ENCODE measurements at regions not wholly inside any gene's neighbourhood (a gene's known extent, or its start where the extent isn't known, plus 50 kb on each side); places are given as distances from the start of the nearest gene placed in this dataset.

- TF ChIP-seq EZH2 (IDR thresholded peaks at IDR 0.05; ENCODE audit: borderline replicate concordance, low read depth, low read length, severe bottlenecking) (no peak), CTCF (IDR thresholded peaks at IDR 0.05; ENCODE audit: extremely low read depth in 1 of 2, insufficient read depth in 1 of 2, low read depth in 1 of 2, low read length in 2 of 2) (no peak), POLR2AphosphoS5 (IDR thresholded peaks at IDR 0.05; ENCODE audit: insufficient read depth, low read depth, low read length) (no peak), GATA2 (IDR thresholded peaks at IDR 0.05; ENCODE audit: insufficient read depth, insufficient read length, low read depth, low read length) (no peak)
Observed at GRCh38 chr5:68074048-68074632, 141.4 kb upstream of the PIK3R1 start.

Data from endothelial cell of umbilical vein (primary cell).